HepG2 (cell line): ENCODE measurements at regions not wholly inside any gene's neighbourhood (a gene's known extent, or its start where the extent isn't known, plus 50 kb on each side); places are given as distances from the start of the nearest gene placed in this dataset.

Source experiments
- ATAC-seq: fragments of 200-7000 bp; cut with Tn5 transposase; 3 replicates; pipeline ENCODE4 v1.9.1; 2020; ENCODE audit warnings: mild to moderate bottlenecking, moderate library complexity
- BruUV-seq: library from RNA; stranded (reverse); fragments of 400-500 nt; replicated peaks from 2 replicates; lab custom pipeline; 2021; lab: Mats Ljungman, UMichigan
- CTCF ChIA-PET: fragments of 300-600 bp; formaldehyde crosslinking; extraction: SDS; loops from one replicate; lab custom pipeline; 2021; ENCODE audit warnings: low total read pairs, inconsistent platforms, low intra/inter-chr PET ratio; lab: Yijun Ruan, JAX
- POLR2A ChIA-PET: fragments of 350-600 bp; sonication (Branson Sonifier 250); formaldehyde crosslinking; loops from one replicate; lab custom pipeline; 2020; ENCODE audit warnings: antibody characterized with exemption, inconsistent platforms; lab: Yijun Ruan, JAX
- DNase-seq: peaks from one replicate; pipeline ENCODE4 v3.0.0-alpha.2; 2015; ENCODE audit warnings: low spot score
- FAIRE-seq: peaks from 3 replicates; lab custom pipeline; 2011; peaks lifted over from hg19 to GRCh38; lab: Jason Lieb, UNC
- H2AFZ ChIP-seq: one replicate; pipeline ENCODE4 v1.6.1; 2011; ENCODE audit warnings: low read length, inconsistent platforms
- H3K27ac ChIP-seq: fragments of 300-600 bp; 3 replicates; pipeline ENCODE4 v1.8.0; 2011; ENCODE audit warnings: mixed run types, mild to moderate bottlenecking, mixed read lengths, low read length, inconsistent platforms; ENCODE audit not compliant: insufficient read depth; ENCODE audit errors: extremely low read length
- H3K27me3 ChIP-seq, 2 experiments: fragments of 200-600 bp in 1 of 2; 2 replicates in 1 of 2; 3 replicates in 1 of 2; pipeline versions ENCODE4 v1.6.0 to v1.8.0; 2011; ENCODE audit warnings: low read length in 2 of 2, mild to moderate bottlenecking in 2 of 2, moderate library complexity in 2 of 2, inconsistent platforms in 1 of 2; ENCODE audit not compliant: insufficient read depth in 2 of 2, control insufficient read depth in 1 of 2
- H3K36me3 ChIP-seq, 2 experiments: fragments of 200-600 bp in 1 of 2; replicated peaks in 1 of 2; 2 replicates in 1 of 2; 3 replicates in 1 of 2; pipeline versions ENCODE4 v1.5.1 to v1.8.0; 2011; ENCODE audit warnings: low read length in 2 of 2, inconsistent platforms in 1 of 2; ENCODE audit not compliant: insufficient read depth in 2 of 2, control insufficient read depth in 1 of 2
- H3K4me1 ChIP-seq: 2 replicates; pipeline ENCODE4 v1.5.1; 2012; ENCODE audit warnings: low read length, inconsistent platforms; ENCODE audit not compliant: insufficient read depth
- H3K4me2 ChIP-seq: 2 replicates; pipeline ENCODE4 v1.6.0; 2011; ENCODE audit warnings: low read depth, low read length, inconsistent platforms
- H3K4me3 ChIP-seq, 3 experiments: fragments of 200-600 bp in 1 of 3; sonication (generic), shearing (Covaris generic) in 1 of 3; replicated peaks in 1 of 3; 2 replicates each; pipeline ENCODE4 v1.5.1; 2011 to 2016; ENCODE audit warnings: low read length in 3 of 3, inconsistent platforms in 2 of 3, low read depth in 2 of 3, mild to moderate bottlenecking in 2 of 3, control low read depth in 1 of 3, mixed read lengths in 1 of 3; ENCODE audit not compliant: insufficient read depth in 1 of 3
- H3K79me2 ChIP-seq: one replicate; pipeline ENCODE4 v1.6.1; 2011; ENCODE audit warnings: low read length, inconsistent platforms; ENCODE audit not compliant: insufficient read depth
- H3K9ac ChIP-seq: 2 replicates; pipeline ENCODE4 v1.6.0; 2011; ENCODE audit warnings: mild to moderate bottlenecking, low read depth, low read length, inconsistent platforms; ENCODE audit not compliant: insufficient read depth
- H3K9me3 ChIP-seq: 2 replicates; pipeline ENCODE4 v1.5.1; 2012; ENCODE audit warnings: mild to moderate bottlenecking, low read length
- H4K20me1 ChIP-seq: 2 replicates; pipeline ENCODE4 v1.6.0; 2011; ENCODE audit warnings: inconsistent platforms, mild to moderate bottlenecking, low read length, moderate library complexity; ENCODE audit not compliant: insufficient read depth
- E2F5 ChIP-seq: sonication (generic); formaldehyde crosslinking; conservative IDR thresholded peaks from 2 replicates; pipeline ENCODE4 v1.4.0; 2020; ENCODE audit warnings: missing genetic modification reagents
- FOXM1 ChIP-seq: sonication (generic); formaldehyde crosslinking; IDR thresholded peaks from 2 replicates; pipeline ENCODE4 v1.5.0; 2020; ENCODE audit warnings: missing genetic modification reagents
- HNRNPL ChIP-seq: fragments of 200-400 bp; formaldehyde crosslinking; IDR thresholded peaks from 2 replicates; pipeline ENCODE4 v1.6.1; 2017; ENCODE audit warnings: mild to moderate bottlenecking, low read depth, low read length
- NFRKB ChIP-seq: fragments of 450-650 bp; IDR thresholded peaks from 2 replicates; pipeline ENCODE4 v1.6.1; 2017
- REXO4 ChIP-seq: sonication (generic); formaldehyde crosslinking; IDR thresholded peaks from 2 replicates; pipeline ENCODE4 v1.8.0; 2022; ENCODE audit warnings: missing genetic modification reagents, mild to moderate bottlenecking, borderline replicate concordance
- SKIL ChIP-seq: sonication (generic); formaldehyde crosslinking; IDR thresholded peaks from 2 replicates; pipeline ENCODE4 v1.8.0; 2022; ENCODE audit warnings: missing genetic modification reagents, mild to moderate bottlenecking, moderate library complexity, borderline replicate concordance
- ZBTB7A ChIP-seq: sonication (generic); formaldehyde crosslinking; IDR thresholded peaks from 2 replicates; pipeline ENCODE4 v1.8.0; 2022; ENCODE audit warnings: mild to moderate bottlenecking, missing genetic modification reagents
- ZNF260 ChIP-seq: sonication (generic); formaldehyde crosslinking; IDR thresholded peaks from 2 replicates; pipeline ENCODE4 v1.4.0; 2020; ENCODE audit warnings: missing genetic modification reagents, low read depth, mild to moderate bottlenecking, borderline replicate concordance
- ZNF329 ChIP-seq: sonication (generic); formaldehyde crosslinking; IDR thresholded peaks from 2 replicates; pipeline ENCODE4 v1.9.0; 2021; ENCODE audit warnings: low read depth, mild to moderate bottlenecking, missing genetic modification reagents
- ZNF501 ChIP-seq: sonication (generic); formaldehyde crosslinking; IDR thresholded peaks from 2 replicates; pipeline ENCODE4 v1.5.1; 2020; ENCODE audit warnings: mild to moderate bottlenecking, moderate library complexity, missing genetic modification reagents
- ZNF556 ChIP-seq: sonication (generic); formaldehyde crosslinking; IDR thresholded peaks from 2 replicates; pipeline ENCODE4 v1.4.0; 2020; ENCODE audit warnings: mild to moderate bottlenecking, missing genetic modification reagents, borderline replicate concordance
- ZNF572 ChIP-seq: sonication (generic); formaldehyde crosslinking; IDR thresholded peaks from 2 replicates; pipeline ENCODE4 v1.5.1; 2020; ENCODE audit warnings: mild to moderate bottlenecking, missing genetic modification reagents
- ZNF703 ChIP-seq: sonication (generic); formaldehyde crosslinking; IDR thresholded peaks from 2 replicates; pipeline ENCODE4 v1.5.1; 2020; ENCODE audit warnings: missing genetic modification reagents, mild to moderate bottlenecking, moderate library complexity, borderline replicate concordance
- WGBS: methylation state at CpG from one replicate; pipeline ENCODE4 v1.1.6; 2017; ENCODE audit warnings: low lambda C conversion rate; 5-methylcytosine and 5-hydroxymethylcytosine counted together
- in situ Hi-C: cut with HindIII; loops from 2 replicates; pipeline ENCODE4 v1.10.0; 2017; ENCODE audit warnings: low pct_unique_long_range_greater_than_20kb; ENCODE audit not compliant: extremely low pct_ligation_motif_present
- intact Hi-C: fragments of 100-400 bp; cut with micrococcal nuclease; formaldehyde crosslinking; loops from one replicate; pipeline ENCODE4 v1.10.0; 2022; ENCODE audit not compliant: unreplicated experiment
- TF ChIP-seq, protein P1 (sequence below): sonication (generic); formaldehyde crosslinking; IDR thresholded peaks from 2 replicates; pipeline ENCODE4 v1.4.0; 2020; ENCODE audit warnings: missing genetic modification reagents, borderline replicate concordance
- TF ChIP-seq, protein P2 (sequence below): sonication (generic); formaldehyde crosslinking; IDR thresholded peaks from 2 replicates; pipeline ENCODE4 v1.4.0; 2020; ENCODE audit warnings: mild to moderate bottlenecking, low read depth, missing genetic modification reagents
- TF ChIP-seq, protein P3 (sequence below), 2 experiments: fragments of 450-650 bp in 1 of 2; sonication (generic) in 1 of 2; formaldehyde crosslinking; IDR thresholded peaks; 2 replicates each; pipeline versions ENCODE4 v1.5.0 to v1.8.0; 2020 to 2022; ENCODE audit warnings: mild to moderate bottlenecking in 1 of 2, missing genetic modification reagents in 1 of 2
- TF ChIP-seq, protein P4 (sequence below): sonication (generic); formaldehyde crosslinking; IDR thresholded peaks from 2 replicates; pipeline ENCODE4 v1.4.0; 2020; ENCODE audit warnings: missing genetic modification reagents

DNA sequence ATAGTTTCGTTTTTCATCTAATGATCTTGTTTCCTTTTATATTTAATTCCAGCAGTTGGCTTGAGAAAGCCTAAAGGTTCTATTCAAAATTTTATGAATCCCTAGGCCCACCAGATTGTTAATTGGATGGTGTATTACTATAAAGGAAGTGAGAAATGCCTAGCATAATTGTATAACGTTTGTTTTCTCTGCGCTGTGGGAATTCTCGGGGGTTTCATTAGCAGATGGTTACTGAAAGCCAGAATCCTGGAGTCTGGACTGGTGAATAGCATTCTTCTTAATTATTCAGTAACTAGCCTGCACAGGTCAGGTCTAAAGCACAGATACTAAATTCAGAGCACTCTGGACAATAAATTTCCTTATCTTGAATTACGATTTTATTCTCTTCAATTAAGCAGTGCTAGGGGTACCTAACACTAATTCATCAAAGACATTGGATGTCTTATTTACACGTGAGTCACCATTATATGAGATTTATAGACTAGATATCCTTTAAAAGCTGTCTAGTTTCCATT, 459.4 kb downstream of the DTHD1 start:
- Histone ChIP-seq H3K4me3 (no peak overlapping the region), H3K36me3 (no peaks in the 10 kb centered on the region), H4K20me1 (no peaks in the 10 kb centered on the region), H2AFZ (no peak overlapping the region), H3K27ac (no peak overlapping the region), H3K9ac (no peak overlapping the region), H3K79me2 (no peaks in the 10 kb centered on the region), H3K4me2 (no peak overlapping the region), H3K4me1 (no peaks in the 10 kb centered on the region), H3K9me3 (no peaks in the 10 kb centered on the region), H3K27me3 (no peaks in the 10 kb centered on the region)
- ChIA-PET CTCF (no interaction called here), POLR2A (no interaction called here)
- no peak for DNase-seq
- FAIRE-seq: no peak
- intact Hi-C loops (no loop called here), in situ Hi-C loops (no loop called here)
- no peak for ATAC-seq
- WGBS: 2% methylated on average over 6 of the region's 6 CpGs
- no TSS peak for BruUV-seq
- TF ChIP-seq, protein P1, sequence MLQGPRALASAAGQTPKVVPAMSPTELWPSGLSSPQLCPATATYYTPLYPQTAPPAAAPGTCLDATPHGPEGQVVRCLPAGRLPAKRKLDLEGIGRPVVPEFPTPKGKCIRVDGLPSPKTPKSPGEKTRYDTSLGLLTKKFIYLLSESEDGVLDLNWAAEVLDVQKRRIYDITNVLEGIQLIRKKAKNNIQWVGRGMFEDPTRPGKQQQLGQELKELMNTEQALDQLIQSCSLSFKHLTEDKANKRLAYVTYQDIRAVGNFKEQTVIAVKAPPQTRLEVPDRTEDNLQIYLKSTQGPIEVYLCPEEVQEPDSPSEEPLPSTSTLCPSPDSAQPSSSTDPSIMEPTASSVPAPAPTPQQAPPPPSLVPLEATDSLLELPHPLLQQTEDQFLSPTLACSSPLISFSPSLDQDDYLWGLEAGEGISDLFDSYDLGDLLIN: no peak
- TF ChIP-seq, protein P2, sequence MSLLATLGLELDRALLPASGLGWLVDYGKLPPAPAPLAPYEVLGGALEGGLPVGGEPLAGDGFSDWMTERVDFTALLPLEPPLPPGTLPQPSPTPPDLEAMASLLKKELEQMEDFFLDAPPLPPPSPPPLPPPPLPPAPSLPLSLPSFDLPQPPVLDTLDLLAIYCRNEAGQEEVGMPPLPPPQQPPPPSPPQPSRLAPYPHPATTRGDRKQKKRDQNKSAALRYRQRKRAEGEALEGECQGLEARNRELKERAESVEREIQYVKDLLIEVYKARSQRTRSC: no peak
- TF ChIP-seq ZNF329 (CRISPR knock-in tag): no peak
- no peak for TF ChIP-seq HNRNPL
- no peak for TF ChIP-seq REXO4 (CRISPR knock-in tag)
- no peak for TF ChIP-seq NFRKB
- no peak for TF ChIP-seq ZNF703
- no peak for TF ChIP-seq ZNF501 (CRISPR knock-in tag)
- TF ChIP-seq, protein P3, sequence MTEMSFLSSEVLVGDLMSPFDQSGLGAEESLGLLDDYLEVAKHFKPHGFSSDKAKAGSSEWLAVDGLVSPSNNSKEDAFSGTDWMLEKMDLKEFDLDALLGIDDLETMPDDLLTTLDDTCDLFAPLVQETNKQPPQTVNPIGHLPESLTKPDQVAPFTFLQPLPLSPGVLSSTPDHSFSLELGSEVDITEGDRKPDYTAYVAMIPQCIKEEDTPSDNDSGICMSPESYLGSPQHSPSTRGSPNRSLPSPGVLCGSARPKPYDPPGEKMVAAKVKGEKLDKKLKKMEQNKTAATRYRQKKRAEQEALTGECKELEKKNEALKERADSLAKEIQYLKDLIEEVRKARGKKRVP (CRISPR knock-in tag; IDR thresholded peaks at IDR 0.05): no peak
- no peak for TF ChIP-seq ZNF572 (CRISPR knock-in tag)
- no peak for TF ChIP-seq FOXM1 (CRISPR knock-in tag)
- TF ChIP-seq SKIL: no peak
- TF ChIP-seq ZNF260 (CRISPR knock-in tag): no peak
- TF ChIP-seq, protein P4, sequence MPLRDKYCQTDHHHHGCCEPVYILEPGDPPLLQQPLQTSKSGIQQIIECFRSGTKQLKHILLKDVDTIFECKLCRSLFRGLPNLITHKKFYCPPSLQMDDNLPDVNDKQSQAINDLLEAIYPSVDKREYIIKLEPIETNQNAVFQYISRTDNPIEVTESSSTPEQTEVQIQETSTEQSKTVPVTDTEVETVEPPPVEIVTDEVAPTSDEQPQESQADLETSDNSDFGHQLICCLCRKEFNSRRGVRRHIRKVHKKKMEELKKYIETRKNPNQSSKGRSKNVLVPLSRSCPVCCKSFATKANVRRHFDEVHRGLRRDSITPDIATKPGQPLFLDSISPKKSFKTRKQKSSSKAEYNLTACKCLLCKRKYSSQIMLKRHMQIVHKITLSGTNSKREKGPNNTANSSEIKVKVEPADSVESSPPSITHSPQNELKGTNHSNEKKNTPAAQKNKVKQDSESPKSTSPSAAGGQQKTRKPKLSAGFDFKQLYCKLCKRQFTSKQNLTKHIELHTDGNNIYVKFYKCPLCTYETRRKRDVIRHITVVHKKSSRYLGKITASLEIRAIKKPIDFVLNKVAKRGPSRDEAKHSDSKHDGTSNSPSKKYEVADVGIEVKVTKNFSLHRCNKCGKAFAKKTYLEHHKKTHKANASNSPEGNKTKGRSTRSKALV (CRISPR knock-in tag): no peak
- no peak for TF ChIP-seq ZNF556
- TF ChIP-seq E2F5 (CRISPR knock-in tag): no peak
- no peak for TF ChIP-seq ZBTB7A (CRISPR knock-in tag)
